PFSK-1 (cell line): ENCODE measurements at regions not wholly inside any gene's neighbourhood (a gene's known extent, or its start where the extent isn't known, plus 50 kb on each side); places are given as distances from the start of the nearest gene placed in this dataset.

Experiments
- POLR2AphosphoS5 ChIP-seq: IDR thresholded peaks from 2 replicates; pipeline ENCODE4 v1.6.1; 2012; ENCODE audit warnings: low read depth, mild to moderate bottlenecking, control low read depth, low read length, moderate library complexity
- REST ChIP-seq, 2 experiments: IDR thresholded peaks; 2 replicates each; pipeline versions ENCODE4 v1.6.1 to v1.8.0; 2011 to 2012; ENCODE audit warnings: low read depth in 2 of 2, low read length in 2 of 2, control low read depth in 1 of 2, inconsistent platforms in 1 of 2, mild to moderate bottlenecking in 1 of 2, moderate library complexity in 1 of 2; ENCODE audit not compliant: insufficient read depth in 1 of 2
- TAF1 ChIP-seq: IDR thresholded peaks from 2 replicates; pipeline ENCODE4 v1.6.1; 2012; ENCODE audit warnings: low read length, control low read depth, borderline replicate concordance; ENCODE audit not compliant: insufficient read depth

DNA sequence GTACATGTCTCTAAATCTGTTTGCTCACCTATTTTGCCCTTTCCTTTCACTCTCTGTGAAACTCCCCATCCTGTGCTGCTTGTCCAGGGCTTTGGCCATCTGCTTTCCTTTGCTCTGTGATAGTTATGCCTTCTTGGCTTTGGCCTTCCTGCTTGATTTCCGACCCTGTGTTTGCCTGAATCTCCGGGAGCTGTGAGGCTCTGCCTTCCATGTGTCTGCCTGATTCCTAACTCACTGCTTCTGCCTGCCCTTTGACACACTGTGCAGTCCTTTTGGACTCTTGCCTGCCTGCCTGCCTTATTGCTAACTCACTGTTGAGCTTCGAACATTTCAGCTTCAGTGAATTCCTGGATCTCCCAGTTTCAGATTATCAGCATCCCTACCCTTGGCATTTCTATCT is 143.1 kb downstream of the C4orf33 start:
- TF ChIP-seq TAF1 (no peak), REST (IDR thresholded peaks at IDR 0.05; ENCODE audit: insufficient read depth in 1 of 2, low read depth in 2 of 2, low read length in 2 of 2) (peak in 1 of 2 experiments; percentile 53; a peak in 1 of 4 replicates), POLR2AphosphoS5 (no peak)
